Activated CD4-positive, alpha-beta T cell treated with anti-CD3 and anti-CD28 coated beads for 36 hours (primary cell): ENCODE measurements at regions not wholly inside any gene's neighbourhood (a gene's known extent, or its start where the extent isn't known, plus 50 kb on each side); places are given as distances from the start of the nearest gene placed in this dataset.
A peak's percentile ranks its signal among the peaks of the same experiment; 100 is the strongest.
"Not testable (repeated sequence)": the region's sequence is repeated elsewhere in the genome, so short reads cannot be mapped to it uniquely, and the experiment has no call there.

Source experiments
- ATAC-seq: fragments of 200-7000 bp; cut with Tn5 transposase; one replicate; pipeline ENCODE4 v1.10.0; 2021; ENCODE audit warnings: mild to moderate bottlenecking, moderate library complexity
- CTCF ChIA-PET: fragments of 350-600 bp; sonication (Branson Sonifier 250); formaldehyde crosslinking; loops from one replicate; lab custom pipeline; 2021; ENCODE audit warnings: antibody characterized with exemption; lab: Charles Lee
- POLR2A ChIA-PET: fragments of 350-600 bp; sonication (Branson Sonifier 250); formaldehyde crosslinking; loops from one replicate; lab custom pipeline; 2021; ENCODE audit warnings: antibody characterized with exemption, inconsistent platforms; lab: Charles Lee
- DNase-seq: peaks from one replicate; pipeline ENCODE4 v3.0.0-alpha.2; 2020
- H3K27ac Mint-ChIP-seq: one replicate; pipeline ENCODE4 v1.8.0; 2021; ENCODE audit warnings: mixed read lengths
- H3K27me3 Mint-ChIP-seq: one replicate; pipeline ENCODE4 v1.8.0; 2021; ENCODE audit warnings: mixed read lengths
- H3K36me3 Mint-ChIP-seq: one replicate; pipeline ENCODE4 v1.8.0; 2021; ENCODE audit warnings: low read depth, mixed read lengths
- H3K4me1 Mint-ChIP-seq: one replicate; pipeline ENCODE4 v1.8.0; 2021; ENCODE audit warnings: mixed read lengths
- H3K4me3 Mint-ChIP-seq: one replicate; pipeline ENCODE4 v1.8.0; 2021; ENCODE audit warnings: mild to moderate bottlenecking, moderate library complexity, mixed read lengths
- H3K9me3 Mint-ChIP-seq: one replicate; pipeline ENCODE4 v1.8.0; 2021; ENCODE audit warnings: low read depth, mixed read lengths
- intact Hi-C, 2 experiments: fragments of 100-400 bp; cut with DNase I in 1 of 2; cut with micrococcal nuclease in 1 of 2; formaldehyde crosslinking; loops; one replicate each; pipeline versions ENCODE4 v1.14.2 to v1.15.1; 2022 to 2024; cut with DNase I, micrococcal nuclease

DNA sequence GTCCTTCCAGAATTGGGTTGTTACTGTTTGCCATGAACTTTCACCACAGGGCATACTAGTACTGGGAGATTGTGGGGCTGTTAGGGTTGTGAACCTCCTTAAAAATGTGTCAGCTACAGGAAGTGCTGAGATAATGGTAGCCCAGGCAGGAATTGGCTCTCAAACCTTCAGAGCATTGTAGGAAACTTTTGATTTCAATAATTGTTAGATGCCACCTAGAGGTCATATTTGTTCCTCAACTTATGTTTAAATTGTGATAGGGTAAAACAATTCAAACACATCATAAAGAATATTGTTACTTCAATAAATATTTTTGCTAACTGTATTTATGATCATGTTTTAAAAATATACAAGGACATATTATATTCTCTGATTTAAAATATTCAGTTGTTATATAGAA is 594.6 kb downstream of the ADCYAP1 start:
- no peak overlapping the region for H3K4me3 Mint-ChIP-seq
- DNase-seq = no peak
- no peak for ATAC-seq
- H3K36me3 Mint-ChIP-seq = no peaks in the 10 kb centered on the region
- H3K27ac Mint-ChIP-seq = no peak overlapping the region
- H3K4me1 Mint-ChIP-seq = no peaks in the 10 kb centered on the region
- intact Hi-C loops = loop anchor here in 1 of 2 experiments (5.0 kb wide), 1 partner anchor 632 kb away; no protein-coding TSS in a partner anchor
- H3K27me3 Mint-ChIP-seq = no peaks in the 10 kb centered on the region
- POLR2A ChIA-PET = no interaction called here
- CTCF ChIA-PET = no interaction called here
- peaks cover 4% of the 10 kb centered on the region for H3K9me3 Mint-ChIP-seq

DNA sequence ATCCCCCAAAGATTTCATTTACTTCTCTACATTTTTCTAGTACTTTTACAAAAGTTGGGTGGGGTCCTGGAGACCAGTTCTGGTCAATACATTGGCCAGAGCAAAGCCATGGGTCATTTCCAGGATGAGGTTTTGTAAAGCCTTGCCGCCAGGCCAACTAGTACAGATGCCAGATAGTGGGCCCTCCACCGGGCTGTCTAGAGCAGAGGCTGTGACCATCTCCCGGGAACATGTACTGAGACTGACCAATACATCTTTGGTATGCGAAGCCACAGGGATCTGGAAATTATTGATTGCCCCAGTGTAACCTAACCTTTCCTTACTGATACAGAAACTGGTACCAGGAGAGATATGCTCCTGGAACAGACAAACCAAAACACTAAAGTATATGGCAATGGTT is 599.2 kb downstream of the ADCYAP1 start:
- Mint-ChIP-seq H3K36me3 (no peaks in the 10 kb centered on the region), H3K27me3 (no peaks in the 10 kb centered on the region), H3K27ac (no peak overlapping the region), H3K4me3 (no peak overlapping the region), H3K9me3 (no peaks in the 10 kb centered on the region), H3K4me1 (no peaks in the 10 kb centered on the region)
- ChIA-PET POLR2A (no interaction called here), CTCF (no interaction called here)
- intact Hi-C loops = no loop called here
- no peak for ATAC-seq
- no peak for DNase-seq

DNA sequence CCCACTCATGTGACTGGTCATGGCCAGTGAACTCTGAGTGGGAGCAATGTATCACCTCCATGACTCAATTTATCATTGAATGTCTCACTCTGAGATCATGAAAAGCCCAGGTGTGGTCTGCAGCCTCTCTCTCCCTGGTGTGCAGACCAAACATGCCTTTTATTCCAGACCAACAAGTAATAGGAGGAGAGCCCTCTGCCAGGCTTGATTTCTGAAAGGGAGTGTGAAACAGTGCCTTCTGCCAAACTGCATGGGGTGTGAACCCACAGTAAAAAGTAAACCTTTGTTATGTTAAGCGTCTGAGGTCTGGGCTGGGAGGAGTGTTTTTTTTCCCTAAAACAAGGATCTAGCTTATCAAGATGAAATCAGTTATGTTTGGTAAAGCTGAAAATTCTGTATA is 601.2 kb downstream of the ADCYAP1 start:
- H3K27ac Mint-ChIP-seq = no peak overlapping the region
- POLR2A ChIA-PET = no interaction called here
- ATAC-seq (no peak), DNase-seq (no peak)
- H3K4me1 Mint-ChIP-seq = no peaks in the 10 kb centered on the region
- H3K36me3 Mint-ChIP-seq = no peaks in the 10 kb centered on the region
- H3K27me3 Mint-ChIP-seq = no peaks in the 10 kb centered on the region
- no peaks in the 10 kb centered on the region for H3K9me3 Mint-ChIP-seq
- intact Hi-C loops = no loop called here
- CTCF ChIA-PET = no interaction called here
- H3K4me3 Mint-ChIP-seq = no peak overlapping the region

DNA sequence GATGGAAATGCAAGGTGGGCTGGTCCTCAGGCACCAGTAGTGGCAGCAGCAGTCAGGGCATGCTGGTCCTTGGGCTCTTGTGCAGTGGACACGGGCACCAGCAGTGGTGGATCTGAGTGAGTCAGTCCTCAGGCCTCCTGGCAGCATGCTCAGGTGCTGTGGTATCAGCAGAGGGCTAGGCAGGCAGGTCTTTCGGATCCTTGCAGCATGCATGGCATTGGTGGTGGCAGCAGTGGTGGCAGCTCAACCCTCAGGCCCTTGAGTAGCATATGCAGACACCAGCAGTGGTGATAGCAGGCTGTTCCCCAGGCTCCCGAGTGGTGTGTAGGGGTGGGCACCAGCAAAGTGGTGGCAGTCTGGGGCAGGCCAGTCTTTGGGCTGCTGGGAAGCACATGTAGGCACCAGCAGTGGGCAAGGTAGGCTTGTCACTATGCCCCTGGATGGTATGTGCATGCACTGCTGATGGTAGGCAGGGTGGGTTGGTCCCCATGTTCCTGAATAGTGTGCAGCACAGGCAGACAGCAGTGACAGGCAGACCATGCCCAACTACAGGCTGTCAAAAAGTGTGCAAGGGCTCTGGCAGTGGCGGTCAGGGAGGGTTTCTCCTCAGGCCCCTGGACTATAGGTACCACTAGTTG is 606.0 kb downstream of the ADCYAP1 start:
- Mint-ChIP-seq H3K4me3 (no peak overlapping the region), H3K9me3 (peaks cover 2% of the 10 kb centered on the region), H3K4me1 (peaks cover 1% of the 10 kb centered on the region), H3K27ac (no peak overlapping the region), H3K27me3 (no peaks in the 10 kb centered on the region), H3K36me3 (no peaks in the 10 kb centered on the region)
- intact Hi-C loops = no loop called here
- ChIA-PET POLR2A (no interaction called here), CTCF (no interaction called here)
- ATAC-seq (no peak), DNase-seq (no peak)

DNA sequence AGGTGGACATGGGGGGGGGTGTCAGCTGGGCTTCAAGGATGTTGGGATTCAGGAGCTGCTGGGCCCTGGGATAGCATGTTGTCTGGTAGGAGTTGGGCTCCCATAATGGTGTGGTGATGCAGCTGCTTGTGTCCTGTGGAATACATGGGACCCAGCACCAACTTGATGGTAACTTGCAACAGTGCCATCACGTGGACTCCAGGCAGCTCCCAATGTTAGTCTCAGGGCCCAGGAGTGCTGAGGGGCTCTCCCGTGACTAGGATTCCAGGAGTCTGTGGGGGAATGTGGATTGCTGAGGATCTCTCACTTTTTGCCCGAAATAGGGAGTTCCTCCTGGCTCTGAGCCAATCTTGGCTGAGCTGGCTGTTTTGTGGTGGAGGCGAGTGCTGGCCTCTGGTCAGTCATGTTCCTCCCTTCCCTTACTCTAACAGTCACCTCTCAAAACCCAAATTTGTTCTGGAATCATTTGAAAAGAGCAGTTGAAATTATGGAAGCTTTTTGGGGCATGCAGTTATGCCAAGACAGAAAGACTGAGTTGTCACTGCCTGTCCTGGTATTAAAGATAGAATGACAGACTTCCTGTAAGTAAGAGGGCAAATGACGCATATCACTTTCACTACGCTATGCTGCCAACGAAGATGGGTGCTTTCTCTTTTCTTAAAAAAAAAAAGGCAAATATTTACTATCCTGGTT is 607.1 kb downstream of the ADCYAP1 start:
- POLR2A ChIA-PET = no interaction called here
- CTCF ChIA-PET = no interaction called here
- no peaks in the 10 kb centered on the region for H3K36me3 Mint-ChIP-seq
- intact Hi-C loops = no loop called here
- no peak overlapping the region for H3K4me3 Mint-ChIP-seq
- ATAC-seq = no peak
- H3K27ac Mint-ChIP-seq = no peak overlapping the region
- no peaks in the 10 kb centered on the region for H3K27me3 Mint-ChIP-seq
- H3K4me1 Mint-ChIP-seq = peaks cover 1% of the 10 kb centered on the region
- DNase-seq = no peak
- H3K9me3 Mint-ChIP-seq = peaks cover 2% of the 10 kb centered on the region

DNA sequence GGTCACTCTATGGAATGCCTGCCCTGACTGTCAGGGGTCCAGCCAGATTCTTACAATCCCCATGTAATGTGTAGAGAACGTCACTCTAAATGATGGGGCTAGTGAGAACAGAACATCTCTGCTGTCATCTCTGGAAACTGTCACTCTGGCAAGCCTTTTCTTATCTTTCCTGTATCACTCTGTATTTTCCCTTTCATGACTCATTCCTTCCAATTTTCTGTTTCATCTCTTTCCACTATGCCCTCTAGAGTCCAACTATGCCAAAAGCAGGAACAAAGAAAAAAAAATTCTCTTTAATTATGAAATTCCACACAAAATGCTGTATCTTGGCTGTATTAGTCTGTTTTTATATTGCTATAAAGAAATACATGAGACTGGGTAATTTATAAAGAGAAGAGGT is 608.8 kb downstream of the ADCYAP1 start:
- ChIA-PET CTCF (no interaction called here), POLR2A (no interaction called here)
- Mint-ChIP-seq H3K9me3 (peaks cover 2% of the 10 kb centered on the region), H3K4me1 (peaks cover 1% of the 10 kb centered on the region), H3K4me3 (no peak overlapping the region), H3K36me3 (no peaks in the 10 kb centered on the region), H3K27ac (no peak overlapping the region), H3K27me3 (no peaks in the 10 kb centered on the region)
- intact Hi-C loops = no loop called here
- ATAC-seq (peak; percentile 44), DNase-seq (no peak)

DNA sequence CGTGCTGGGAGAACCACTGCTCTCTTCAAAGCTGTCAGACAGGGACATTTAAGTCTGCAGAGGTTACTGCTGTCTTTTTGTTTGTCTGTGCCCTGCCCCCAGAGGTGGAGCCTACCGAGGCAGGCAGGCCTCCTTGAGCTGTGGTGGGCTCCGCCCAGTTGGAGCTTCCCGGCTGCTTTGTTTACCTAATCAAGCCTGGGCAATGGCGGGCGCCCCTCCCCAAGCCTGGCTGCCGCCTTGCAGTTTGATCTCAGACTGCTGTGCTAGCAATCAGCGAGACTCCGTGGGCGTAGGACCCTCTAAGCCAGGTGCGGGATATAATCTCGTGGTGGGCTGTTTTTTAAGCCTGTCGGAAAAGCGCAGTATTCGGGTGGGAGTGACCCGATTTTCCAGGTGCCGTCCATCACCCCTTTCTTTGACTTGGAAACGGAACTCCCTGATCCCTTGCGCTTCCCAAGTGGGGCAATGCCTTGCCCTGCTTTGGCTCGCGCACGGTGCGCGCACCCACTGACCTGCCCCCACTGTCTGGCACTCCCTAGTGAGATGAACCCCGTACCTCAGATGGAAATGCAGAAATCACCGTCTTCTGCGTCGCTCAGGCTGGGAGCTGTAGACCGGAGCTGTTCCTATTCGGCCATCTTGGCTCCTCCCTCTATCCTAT is 617.0 kb downstream of the ADCYAP1 start:
- H3K9me3 Mint-ChIP-seq, H3K4me3 Mint-ChIP-seq, H3K27me3 Mint-ChIP-seq: not testable (repeated sequence)

DNA sequence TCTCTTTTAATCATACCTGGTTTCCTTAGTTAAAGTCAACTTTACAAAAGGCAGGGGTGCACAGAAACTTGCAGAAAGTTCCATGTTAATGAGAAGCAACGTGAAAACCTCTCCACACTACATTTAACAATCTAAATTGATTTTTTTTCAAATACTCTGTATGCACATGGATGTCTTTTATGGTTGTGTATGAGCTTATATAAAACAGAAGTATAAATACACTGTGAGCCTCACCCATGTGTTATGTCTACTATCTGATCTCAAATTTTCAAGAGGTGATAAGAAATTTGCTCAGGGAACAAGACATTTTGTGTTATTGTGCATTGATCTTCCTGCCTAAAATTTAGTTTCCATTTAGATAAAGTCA is 617.6 kb downstream of the ADCYAP1 start:
- intact Hi-C loops = no loop called here
- no peak for ATAC-seq
- Mint-ChIP-seq H3K4me3 (no peak overlapping the region), H3K36me3 (no peaks in the 10 kb centered on the region), H3K27ac (no peak overlapping the region), H3K9me3 (no peaks in the 10 kb centered on the region), H3K27me3 (no peaks in the 10 kb centered on the region), H3K4me1 (no peaks in the 10 kb centered on the region)
- ChIA-PET CTCF (no interaction called here), POLR2A (no interaction called here)
- DNase-seq = no peak

More for the DNA sequence above, 617.0 kb downstream of the ADCYAP1 start:
- H3K36me3 Mint-ChIP-seq, POLR2A ChIA-PET, H3K4me1 Mint-ChIP-seq, H3K27ac Mint-ChIP-seq, DNase-seq, intact Hi-C loops, CTCF ChIA-PET, ATAC-seq: not testable (repeated sequence)

DNA sequence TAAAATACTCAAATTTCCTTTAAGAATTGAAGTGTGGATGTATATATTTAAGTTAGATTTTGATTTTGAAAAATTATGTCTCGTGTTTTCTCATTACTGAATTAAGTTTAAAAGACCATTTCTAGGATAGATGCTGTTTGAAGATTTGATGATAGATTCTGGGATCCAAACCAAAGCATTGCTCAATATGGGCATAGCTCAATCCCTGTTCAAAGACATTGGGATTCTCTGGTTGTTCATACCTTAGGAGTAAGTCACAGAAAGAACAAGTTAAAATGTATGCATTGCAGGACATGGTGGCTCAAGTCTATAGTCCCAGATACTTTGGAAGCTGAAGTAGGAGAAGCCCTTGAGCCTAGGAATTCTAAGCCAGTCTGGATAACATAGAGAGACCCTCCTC is 622.3 kb downstream of the ADCYAP1 start:
- DNase-seq (no peak), ATAC-seq (no peak)
- ChIA-PET CTCF (no interaction called here), POLR2A (no interaction called here)
- H3K4me3 Mint-ChIP-seq = no peak overlapping the region
- H3K27me3 Mint-ChIP-seq = peaks cover 2% of the 10 kb centered on the region
- intact Hi-C loops = no loop called here
- no peak overlapping the region for H3K27ac Mint-ChIP-seq
- peaks cover 2% of the 10 kb centered on the region for H3K9me3 Mint-ChIP-seq
- no peaks in the 10 kb centered on the region for H3K36me3 Mint-ChIP-seq
- no peaks in the 10 kb centered on the region for H3K4me1 Mint-ChIP-seq

DNA sequence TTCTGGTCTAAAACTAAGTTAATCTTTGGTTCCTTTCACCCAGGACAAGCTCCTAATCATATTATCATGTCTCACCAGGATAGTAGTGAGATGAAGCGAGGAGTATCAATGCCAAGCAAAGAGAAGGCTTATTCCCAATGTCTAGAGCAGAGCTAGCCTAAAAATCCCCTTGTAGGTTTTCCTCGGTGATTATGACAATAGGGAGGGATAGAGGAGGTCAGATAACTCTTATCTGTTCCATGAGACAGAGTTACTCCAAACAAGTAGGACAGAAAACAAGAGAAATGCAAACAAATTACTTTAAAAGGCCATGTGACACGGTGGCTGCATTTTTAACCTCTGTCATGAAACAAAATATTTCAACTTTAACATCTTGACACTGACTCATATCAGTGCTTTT is 623.1 kb downstream of the ADCYAP1 start:
- ChIA-PET POLR2A (no interaction called here), CTCF (no interaction called here)
- DNase-seq (no peak), ATAC-seq (no peak)
- no peaks in the 10 kb centered on the region for H3K4me1 Mint-ChIP-seq
- peaks cover 2% of the 10 kb centered on the region for H3K27me3 Mint-ChIP-seq
- intact Hi-C loops = no loop called here
- no peaks in the 10 kb centered on the region for H3K36me3 Mint-ChIP-seq
- no peak overlapping the region for H3K27ac Mint-ChIP-seq
- peaks cover 2% of the 10 kb centered on the region for H3K9me3 Mint-ChIP-seq
- no peak overlapping the region for H3K4me3 Mint-ChIP-seq

DNA sequence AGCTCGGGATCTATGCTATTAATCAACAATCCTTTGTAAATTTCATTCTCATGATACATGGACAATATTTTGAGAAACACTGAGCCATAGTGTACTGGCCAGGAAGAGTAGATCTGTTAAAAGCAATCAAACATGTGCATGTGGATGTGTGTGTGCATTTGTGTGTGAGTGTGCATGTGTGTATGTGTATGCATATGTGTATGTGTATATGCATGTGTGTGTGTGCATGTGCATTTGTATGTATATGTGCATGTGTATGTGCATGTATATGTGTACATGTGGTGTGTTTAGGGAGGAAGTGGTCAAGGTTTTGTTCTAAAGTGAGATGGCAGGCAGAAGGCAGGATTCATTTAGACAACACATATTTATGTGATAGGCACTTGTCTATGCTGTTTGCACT is 623.8 kb downstream of the ADCYAP1 start:
- ChIA-PET POLR2A (no interaction called here), CTCF (no interaction called here)
- intact Hi-C loops = no loop called here
- Mint-ChIP-seq H3K4me3 (no peak overlapping the region), H3K4me1 (no peaks in the 10 kb centered on the region), H3K27me3 (peaks cover 2% of the 10 kb centered on the region), H3K36me3 (no peaks in the 10 kb centered on the region), H3K9me3 (peaks cover 2% of the 10 kb centered on the region), H3K27ac (no peak overlapping the region)
- DNase-seq = no peak
- no peak for ATAC-seq

DNA sequence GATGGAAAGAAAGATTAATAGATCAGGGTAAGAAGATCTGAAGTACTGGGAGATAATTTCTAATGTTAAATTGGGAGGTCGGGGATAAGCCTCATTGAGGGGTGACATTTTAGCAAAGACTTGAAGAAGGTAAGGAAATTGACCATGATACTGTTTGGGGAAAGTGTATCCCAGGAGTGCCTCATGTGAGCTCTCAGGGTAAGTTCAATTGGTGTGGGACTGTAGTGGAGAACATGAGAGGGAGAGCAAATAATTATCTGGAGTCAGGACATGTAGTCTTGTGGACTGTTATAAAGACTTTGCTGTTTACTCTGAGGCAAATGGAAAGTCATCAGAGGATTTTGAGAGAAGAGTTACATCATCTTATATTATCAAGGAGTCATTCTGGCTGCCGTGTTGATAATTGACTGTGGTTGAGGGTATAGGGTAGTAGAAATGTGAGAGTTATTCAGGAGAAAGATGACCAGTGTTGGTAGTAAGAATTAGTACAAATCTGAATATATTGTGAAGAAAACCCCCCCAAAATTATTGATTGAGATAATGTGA is 624.4 kb downstream of the ADCYAP1 start:
- Mint-ChIP-seq H3K27me3 (peaks cover 2% of the 10 kb centered on the region), H3K4me3 (no peak overlapping the region), H3K4me1 (no peaks in the 10 kb centered on the region), H3K36me3 (no peaks in the 10 kb centered on the region), H3K27ac (no peak overlapping the region), H3K9me3 (peaks cover 2% of the 10 kb centered on the region)
- intact Hi-C loops = no loop called here
- no peak for DNase-seq
- ChIA-PET POLR2A (no interaction called here), CTCF (no interaction called here)
- ATAC-seq = no peak
